ENCODE measurements at regions not wholly inside any gene's neighbourhood (a gene's known extent, or its start where the extent isn't known, plus 50 kb on each side); places are given as distances from the start of the nearest gene placed in this dataset.

DNA sequence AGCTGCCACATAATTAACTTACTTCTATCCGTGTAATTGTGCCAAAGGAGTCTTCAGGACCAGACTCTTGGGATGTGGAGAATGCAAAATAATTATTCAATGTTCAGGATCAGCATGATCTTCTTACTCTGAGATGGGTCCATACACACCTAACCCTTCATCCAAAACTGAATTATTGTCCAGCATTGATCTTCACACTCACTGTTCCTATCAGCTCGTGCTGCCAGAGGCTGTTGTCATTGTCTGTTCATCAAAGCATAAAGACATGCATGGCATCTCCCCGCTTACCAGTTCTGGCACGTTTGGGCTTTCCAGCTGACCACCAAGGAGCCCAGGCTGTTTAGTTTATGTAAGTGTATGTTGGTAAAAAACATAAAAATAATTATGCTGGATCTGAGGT, 1090.7 kb downstream of the DNAJB9 start (continued):
- TF ChIP-seq ZNF484 (CRISPR knock-in tag; IDR thresholded peaks at IDR 0.05; ENCODE audit: borderline replicate concordance, low read depth) (no peak), RFX5 (IDR thresholded peaks at IDR 0.05; ENCODE audit: low read depth, low read length) (no peak), NAIF1 (CRISPR knock-in tag; IDR thresholded peaks at IDR 0.05; ENCODE audit: borderline replicate concordance) (no peak), ZNF784 (CRISPR knock-in tag; IDR thresholded peaks at IDR 0.05; ENCODE audit: borderline replicate concordance) (no peak), AGO1 (IDR thresholded peaks at IDR 0.05; ENCODE audit: low read depth, low read length, poor library complexity, severe bottlenecking) (no peak)
- TF ChIP-seq, protein P1, sequence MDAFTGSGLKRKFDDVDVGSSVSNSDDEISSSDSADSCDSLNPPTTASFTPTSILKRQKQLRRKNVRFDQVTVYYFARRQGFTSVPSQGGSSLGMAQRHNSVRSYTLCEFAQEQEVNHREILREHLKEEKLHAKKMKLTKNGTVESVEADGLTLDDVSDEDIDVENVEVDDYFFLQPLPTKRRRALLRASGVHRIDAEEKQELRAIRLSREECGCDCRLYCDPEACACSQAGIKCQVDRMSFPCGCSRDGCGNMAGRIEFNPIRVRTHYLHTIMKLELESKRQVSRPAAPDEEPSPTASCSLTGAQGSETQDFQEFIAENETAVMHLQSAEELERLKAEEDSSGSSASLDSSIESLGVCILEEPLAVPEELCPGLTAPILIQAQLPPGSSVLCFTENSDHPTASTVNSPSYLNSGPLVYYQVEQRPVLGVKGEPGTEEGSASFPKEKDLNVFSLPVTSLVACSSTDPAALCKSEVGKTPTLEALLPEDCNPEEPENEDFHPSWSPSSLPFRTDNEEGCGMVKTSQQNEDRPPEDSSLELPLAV (CRISPR knock-in tag; conservative IDR thresholded peaks at IDR 0.05; ENCODE audit: low read depth): no peak
- TF ChIP-seq, protein P2, sequence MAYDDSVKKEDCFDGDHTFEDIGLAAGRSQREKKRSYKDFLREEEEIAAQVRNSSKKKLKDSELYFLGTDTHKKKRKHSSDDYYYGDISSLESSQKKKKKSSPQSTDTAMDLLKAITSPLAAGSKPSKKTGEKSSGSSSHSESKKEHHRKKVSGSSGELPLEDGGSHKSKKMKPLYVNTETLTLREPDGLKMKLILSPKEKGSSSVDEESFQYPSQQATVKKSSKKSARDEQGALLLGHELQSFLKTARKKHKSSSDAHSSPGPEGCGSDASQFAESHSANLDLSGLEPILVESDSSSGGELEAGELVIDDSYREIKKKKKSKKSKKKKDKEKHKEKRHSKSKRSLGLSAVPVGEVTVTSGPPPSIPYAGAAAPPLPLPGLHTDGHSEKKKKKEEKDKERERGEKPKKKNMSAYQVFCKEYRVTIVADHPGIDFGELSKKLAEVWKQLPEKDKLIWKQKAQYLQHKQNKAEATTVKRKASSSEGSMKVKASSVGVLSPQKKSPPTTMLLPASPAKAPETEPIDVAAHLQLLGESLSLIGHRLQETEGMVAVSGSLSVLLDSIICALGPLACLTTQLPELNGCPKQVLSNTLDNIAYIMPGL (CRISPR knock-in tag; IDR thresholded peaks at IDR 0.05; ENCODE audit: borderline replicate concordance in 1 of 2, low read depth in 1 of 2): no peak

GRCh38 chr7:109663806-109664205, 1094.1 kb downstream of the DNAJB9 start:
- DNase-seq (ENCODE audit: low spot score) (no peak), FAIRE-seq (no peak), ATAC-seq (no peak)
- BruUV-seq (replicated peaks): no TSS peak
- intact Hi-C loops (cut with micrococcal nuclease; ENCODE audit: unreplicated experiment): loop anchor here (5.0 kb wide), 1 partner anchor 1363 kb away; no protein-coding TSS in a partner anchor
- POLR2A ChIA-PET: no interaction called here
- CTCF ChIA-PET (ENCODE audit: low intra/inter-chr PET ratio, low total read pairs): no interaction called here
- Histone ChIP-seq H3K9me3 (ENCODE audit: low read length) (no peaks in the 10 kb centered on the region), H3K9ac (ENCODE audit: insufficient read depth, low read depth, low read length) (no peak overlapping the region), H3K36me3 (replicated peaks in 1 of 2; ENCODE audit: control insufficient read depth in 1 of 2, insufficient read depth in 2 of 2, low read length in 2 of 2) (no peaks in the 10 kb centered on the region), H3K27me3 (ENCODE audit: control insufficient read depth in 1 of 2, insufficient read depth in 2 of 2, low read length in 2 of 2) (no peaks in the 10 kb centered on the region), H3K4me3 (replicated peaks in 1 of 3; ENCODE audit: insufficient read depth in 1 of 3, low read depth in 2 of 3, low read length in 3 of 3) (no peak overlapping the region), H2AFZ (ENCODE audit: low read length) (no peak overlapping the region), H3K4me1 (ENCODE audit: insufficient read depth, low read length) (no peaks in the 10 kb centered on the region), H3K79me2 (ENCODE audit: insufficient read depth, low read length) (no peaks in the 10 kb centered on the region), H4K20me1 (ENCODE audit: insufficient read depth, low read length) (no peaks in the 10 kb centered on the region), H3K4me2 (ENCODE audit: low read depth, low read length) (no peak overlapping the region), H3K27ac (ENCODE audit: extremely low read length, insufficient read depth, low read length) (no peak overlapping the region)
- in situ Hi-C loops (cut with HindIII; ENCODE audit: extremely low pct_ligation_motif_present, low pct_unique_long_range_greater_than_20kb): no loop called here
- 1% methylated on average over 3 of the region's 3 CpGs for WGBS (ENCODE audit: low lambda C conversion rate)
- TF ChIP-seq ZNF34 (CRISPR knock-in tag; IDR thresholded peaks at IDR 0.05; ENCODE audit: borderline replicate concordance) (no peak), U2AF1 (optimal IDR thresholded peaks at IDR 0.05; ENCODE audit: low read depth, low read length) (no peak), NFATC3 (CRISPR knock-in tag; IDR thresholded peaks at IDR 0.05) (no peak), ZFP36L1 (CRISPR knock-in tag; IDR thresholded peaks at IDR 0.05) (no peak), STAG1 (CRISPR knock-in tag; IDR thresholded peaks at IDR 0.05) (no peak), RBM39 (IDR thresholded peaks at IDR 0.05; ENCODE audit: low read depth, low read length, poor library complexity, severe bottlenecking) (no peak), TBX2 (CRISPR knock-in tag; IDR thresholded peaks at IDR 0.05; ENCODE audit: borderline replicate concordance) (no peak), PCBP2 (optimal IDR thresholded peaks at IDR 0.05; ENCODE audit: low read depth, low read length, poor library complexity, severe bottlenecking) (no peak), ZNF251 (CRISPR knock-in tag; IDR thresholded peaks at IDR 0.05) (no peak)
- TF ChIP-seq, protein P3, sequence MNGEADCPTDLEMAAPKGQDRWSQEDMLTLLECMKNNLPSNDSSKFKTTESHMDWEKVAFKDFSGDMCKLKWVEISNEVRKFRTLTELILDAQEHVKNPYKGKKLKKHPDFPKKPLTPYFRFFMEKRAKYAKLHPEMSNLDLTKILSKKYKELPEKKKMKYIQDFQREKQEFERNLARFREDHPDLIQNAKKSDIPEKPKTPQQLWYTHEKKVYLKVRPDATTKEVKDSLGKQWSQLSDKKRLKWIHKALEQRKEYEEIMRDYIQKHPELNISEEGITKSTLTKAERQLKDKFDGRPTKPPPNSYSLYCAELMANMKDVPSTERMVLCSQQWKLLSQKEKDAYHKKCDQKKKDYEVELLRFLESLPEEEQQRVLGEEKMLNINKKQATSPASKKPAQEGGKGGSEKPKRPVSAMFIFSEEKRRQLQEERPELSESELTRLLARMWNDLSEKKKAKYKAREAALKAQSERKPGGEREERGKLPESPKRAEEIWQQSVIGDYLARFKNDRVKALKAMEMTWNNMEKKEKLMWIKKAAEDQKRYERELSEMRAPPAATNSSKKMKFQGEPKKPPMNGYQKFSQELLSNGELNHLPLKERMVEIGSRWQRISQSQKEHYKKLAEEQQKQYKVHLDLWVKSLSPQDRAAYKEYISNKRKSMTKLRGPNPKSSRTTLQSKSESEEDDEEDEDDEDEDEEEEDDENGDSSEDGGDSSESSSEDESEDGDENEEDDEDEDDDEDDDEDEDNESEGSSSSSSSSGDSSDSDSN (CRISPR knock-in tag; IDR thresholded peaks at IDR 0.05): no peak
